A549 (cell line): ENCODE measurements at regions not wholly inside any gene's neighbourhood (a gene's known extent, or its start where the extent isn't known, plus 50 kb on each side); places are given as distances from the start of the nearest gene placed in this dataset.

Experiments used
- CTCF ChIP-seq: fragments of >200 bp; sonication (Bioruptor Twin); formaldehyde crosslinking; IDR thresholded peaks from 3 replicates; pipeline ENCODE4 v1.5.1; 2016
- EHMT2 ChIP-seq: fragments of 200-600 bp; sonication (generic); IDR thresholded peaks from 2 replicates; pipeline ENCODE4 v1.6.1; 2016; ENCODE audit warnings: antibody characterized with exemption, low read depth, mild to moderate bottlenecking, moderate library complexity
- EP300 ChIP-seq, 2 experiments: fragments of >200 bp; sonication (Bioruptor Twin); formaldehyde crosslinking; IDR thresholded peaks; 2 replicates in 1 of 2; 3 replicates in 1 of 2; pipeline ENCODE4 v1.6.1; 2016 to 2017
- HDAC2 ChIP-seq: fragments of 200-600 bp; sonication (generic); IDR thresholded peaks from 2 replicates; pipeline ENCODE4 v1.6.1; 2016
- JUNB ChIP-seq: fragments of >200 bp; sonication (Bioruptor Twin); formaldehyde crosslinking; IDR thresholded peaks from 2 replicates; pipeline ENCODE4 v1.6.1; 2016
- KDM1A ChIP-seq: fragments of 200-600 bp; sonication (generic); IDR thresholded peaks from 2 replicates; pipeline ENCODE4 v1.6.1; 2016; ENCODE audit warnings: low read depth, mild to moderate bottlenecking
- MAFK ChIP-seq: fragments of 450-650 bp; IDR thresholded peaks from 2 replicates; pipeline ENCODE4 v1.6.1; 2014; ENCODE audit not compliant: partially characterized antibody
- NPAS2 ChIP-seq: fragments of 250-450 bp; sonication (Bioruptor Pico); IDR thresholded peaks from 2 replicates; pipeline ENCODE4 v1.8.0; 2022; ENCODE audit warnings: mild to moderate bottlenecking, moderate library complexity, borderline replicate concordance
- POLR2A ChIP-seq: IDR thresholded peaks from 2 replicates; pipeline ENCODE4 v1.6.1; 2012; ENCODE audit warnings: mild to moderate bottlenecking, low read length
- POLR2AphosphoS2 ChIP-seq: conservative IDR thresholded peaks from 2 replicates; pipeline ENCODE4 v1.6.1; 2012; ENCODE audit warnings: low read length, improper control_type of control experiment, inconsistent platforms
- RAD21 ChIP-seq, 2 experiments: fragments of >200 bp in 1 of 2; sonication (Bioruptor Twin) in 1 of 2; formaldehyde crosslinking in 1 of 2; IDR thresholded peaks in 1 of 2; conservative IDR thresholded peaks in 1 of 2; 2 replicates in 1 of 2; 3 replicates in 1 of 2; pipeline ENCODE4 v1.6.1; 2012 to 2018; ENCODE audit warnings: inconsistent platforms in 1 of 2
- RCOR1 ChIP-seq: fragments of 150-350 bp; IDR thresholded peaks from 2 replicates; pipeline ENCODE4 v1.6.1; 2014; ENCODE audit warnings: antibody characterized with exemption, low read length, low read depth
- TF ChIP-seq, protein P1 (sequence below): IDR thresholded peaks from 2 replicates; pipeline ENCODE4 v1.6.1; 2012
- TF ChIP-seq, protein P2 (sequence below): fragments of 200-600 bp; sonication (generic); IDR thresholded peaks from 2 replicates; pipeline ENCODE4 v1.6.1; 2016; ENCODE audit warnings: antibody characterized with exemption, mild to moderate bottlenecking, moderate library complexity

- no peak for TF ChIP-seq POLR2A
- TF ChIP-seq CTCF, result no peak
- no peak for TF ChIP-seq HDAC2
- TF ChIP-seq POLR2AphosphoS2, result no peak
- TF ChIP-seq, protein P1, sequence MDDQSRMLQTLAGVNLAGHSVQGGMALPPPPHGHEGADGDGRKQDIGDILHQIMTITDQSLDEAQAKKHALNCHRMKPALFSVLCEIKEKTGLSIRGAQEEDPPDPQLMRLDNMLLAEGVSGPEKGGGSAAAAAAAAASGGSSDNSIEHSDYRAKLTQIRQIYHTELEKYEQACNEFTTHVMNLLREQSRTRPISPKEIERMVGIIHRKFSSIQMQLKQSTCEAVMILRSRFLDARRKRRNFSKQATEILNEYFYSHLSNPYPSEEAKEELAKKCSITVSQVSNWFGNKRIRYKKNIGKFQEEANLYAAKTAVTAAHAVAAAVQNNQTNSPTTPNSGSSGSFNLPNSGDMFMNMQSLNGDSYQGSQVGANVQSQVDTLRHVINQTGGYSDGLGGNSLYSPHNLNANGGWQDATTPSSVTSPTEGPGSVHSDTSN, result no peak
- TF ChIP-seq KDM1A, result no peak
- TF ChIP-seq RCOR1, result no peak
- no peak for TF ChIP-seq NPAS2
- no peak for TF ChIP-seq MAFK
- TF ChIP-seq EP300 (IDR thresholded peaks at IDR 0.05), result no peak
- TF ChIP-seq, protein P2, sequence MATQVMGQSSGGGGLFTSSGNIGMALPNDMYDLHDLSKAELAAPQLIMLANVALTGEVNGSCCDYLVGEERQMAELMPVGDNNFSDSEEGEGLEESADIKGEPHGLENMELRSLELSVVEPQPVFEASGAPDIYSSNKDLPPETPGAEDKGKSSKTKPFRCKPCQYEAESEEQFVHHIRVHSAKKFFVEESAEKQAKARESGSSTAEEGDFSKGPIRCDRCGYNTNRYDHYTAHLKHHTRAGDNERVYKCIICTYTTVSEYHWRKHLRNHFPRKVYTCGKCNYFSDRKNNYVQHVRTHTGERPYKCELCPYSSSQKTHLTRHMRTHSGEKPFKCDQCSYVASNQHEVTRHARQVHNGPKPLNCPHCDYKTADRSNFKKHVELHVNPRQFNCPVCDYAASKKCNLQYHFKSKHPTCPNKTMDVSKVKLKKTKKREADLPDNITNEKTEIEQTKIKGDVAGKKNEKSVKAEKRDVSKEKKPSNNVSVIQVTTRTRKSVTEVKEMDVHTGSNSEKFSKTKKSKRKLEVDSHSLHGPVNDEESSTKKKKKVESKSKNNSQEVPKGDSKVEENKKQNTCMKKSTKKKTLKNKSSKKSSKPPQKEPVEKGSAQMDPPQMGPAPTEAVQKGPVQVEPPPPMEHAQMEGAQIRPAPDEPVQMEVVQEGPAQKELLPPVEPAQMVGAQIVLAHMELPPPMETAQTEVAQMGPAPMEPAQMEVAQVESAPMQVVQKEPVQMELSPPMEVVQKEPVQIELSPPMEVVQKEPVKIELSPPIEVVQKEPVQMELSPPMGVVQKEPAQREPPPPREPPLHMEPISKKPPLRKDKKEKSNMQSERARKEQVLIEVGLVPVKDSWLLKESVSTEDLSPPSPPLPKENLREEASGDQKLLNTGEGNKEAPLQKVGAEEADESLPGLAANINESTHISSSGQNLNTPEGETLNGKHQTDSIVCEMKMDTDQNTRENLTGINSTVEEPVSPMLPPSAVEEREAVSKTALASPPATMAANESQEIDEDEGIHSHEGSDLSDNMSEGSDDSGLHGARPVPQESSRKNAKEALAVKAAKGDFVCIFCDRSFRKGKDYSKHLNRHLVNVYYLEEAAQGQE, result no peak
- no peak for TF ChIP-seq JUNB
- no peak for TF ChIP-seq RAD21 (conservative IDR thresholded peaks at IDR 0.05 in 1 of 2, IDR thresholded peaks at IDR 0.05 in 1 of 2)
- TF ChIP-seq EHMT2, result no peak
Measured at GRCh38 chr2:33672896-33673295, 73.8 kb upstream of the FAM98A start.
